ENCODE measurements at regions not wholly inside any gene's neighbourhood (a gene's known extent, or its start where the extent isn't known, plus 50 kb on each side); places are given as distances from the start of the nearest gene placed in this dataset.

DNA sequence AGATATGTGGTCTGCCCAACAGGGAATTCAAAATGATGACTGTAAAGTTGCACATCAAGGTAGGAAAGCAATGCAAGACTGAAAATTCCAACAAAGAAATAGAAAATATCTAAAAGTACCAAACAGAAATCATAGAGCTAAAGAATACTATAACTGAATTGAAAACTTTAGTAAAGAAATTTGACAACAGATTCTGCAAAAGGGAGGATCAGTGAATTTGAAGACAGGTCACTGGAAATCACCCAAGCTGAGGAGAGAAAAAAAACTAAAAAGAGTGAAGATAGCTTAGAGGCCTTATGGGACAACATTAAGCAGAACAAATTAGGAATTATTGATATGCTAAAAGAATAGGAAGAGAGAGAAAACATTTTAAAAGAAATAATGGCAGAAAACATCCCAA is 240.6 kb downstream of the SNX13 start:
- DNase-seq: no peak

GRCh38 chr7:17700138-17700537 is 240.2 kb downstream of the SNX13 start:
- no peak for DNase-seq

DNA sequence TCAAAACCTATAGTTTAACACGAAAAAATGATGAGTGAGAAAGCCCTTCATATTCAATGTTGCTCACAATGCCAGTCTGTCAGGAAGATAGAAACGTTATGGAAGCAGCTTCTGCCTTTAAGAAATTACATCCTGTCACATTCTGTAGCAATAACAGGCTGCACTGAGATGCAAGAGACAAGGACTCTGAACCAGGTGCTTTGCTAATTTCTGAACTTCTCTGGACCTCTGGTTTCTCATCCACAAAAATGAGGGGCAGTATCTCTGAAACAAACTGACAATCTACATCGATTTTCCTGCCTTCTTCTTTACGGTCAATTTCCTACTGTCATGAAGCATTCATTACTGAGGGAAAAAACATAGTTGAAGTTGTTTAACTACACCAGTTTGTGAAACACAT is 234.0 kb downstream of the SNX13 start:
- no peak for DNase-seq

DNA sequence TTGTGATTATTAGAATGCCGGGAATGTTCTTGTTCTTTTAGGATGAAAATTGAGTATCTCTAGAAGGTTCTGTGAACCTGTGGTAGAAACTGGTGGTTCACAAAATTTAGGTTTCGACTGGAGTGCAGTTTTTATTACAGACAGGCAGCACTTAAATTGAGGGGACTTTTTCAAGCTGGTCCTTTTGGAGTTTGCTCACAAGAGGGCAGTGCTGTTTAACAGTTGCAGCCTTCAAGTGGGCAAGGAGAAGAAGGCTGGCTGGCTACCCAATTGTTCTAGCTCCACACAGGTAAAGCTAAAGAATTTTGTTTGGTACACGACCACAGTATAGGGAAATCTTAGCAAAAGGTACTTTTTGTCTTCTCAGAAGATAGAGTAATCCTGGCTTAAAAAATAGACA is 233.6 kb downstream of the SNX13 start:
- peak; percentile 23 for DNase-seq

- DNase-seq: no peak
Observed at GRCh38 chr7:17709127-17709526, 231.2 kb downstream of the SNX13 start.

DNA sequence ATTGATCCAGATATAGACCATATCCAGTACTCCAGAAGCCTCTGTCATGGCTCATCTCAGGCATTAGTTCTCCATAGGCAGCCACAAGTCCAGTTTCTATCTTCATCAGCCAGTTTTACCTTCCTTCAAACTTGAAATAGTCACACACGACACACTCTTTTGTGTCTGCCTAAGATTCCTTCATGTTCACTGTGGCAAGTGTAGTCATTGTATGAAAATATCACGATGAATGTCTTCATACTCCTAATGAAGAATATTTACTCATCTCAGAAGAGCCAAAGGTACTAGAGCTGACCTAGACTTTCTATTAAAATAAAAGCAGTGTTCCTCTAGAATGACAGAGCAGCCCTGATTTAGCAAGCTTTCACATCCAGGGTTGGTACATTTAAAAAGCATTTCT is 230.7 kb downstream of the SNX13 start:
- DNase-seq: no peak

DNA sequence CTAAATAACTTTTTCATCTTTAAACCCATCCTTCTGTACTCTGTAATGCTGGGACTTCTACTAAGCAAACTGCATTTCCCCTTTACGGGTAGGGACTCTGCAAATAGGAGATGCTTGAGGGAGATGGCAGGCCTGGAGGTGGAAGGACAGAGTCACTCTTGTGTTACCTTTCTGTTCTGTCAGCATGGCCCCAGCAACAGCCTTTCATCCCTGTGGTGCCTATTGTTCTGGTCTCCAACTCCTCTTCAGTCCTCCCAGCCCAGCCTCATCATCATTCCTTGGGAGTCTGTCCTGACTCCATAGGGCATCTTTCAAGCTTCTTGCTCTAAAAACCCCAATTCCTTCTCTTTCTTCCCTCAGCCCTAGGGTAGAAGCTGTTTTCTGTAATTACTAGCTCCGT is 230.0 kb downstream of the SNX13 start:
- DNase-seq: no peak

GRCh38 chr7:17713584-17713983 is 226.7 kb downstream of the SNX13 start:
- no peak for DNase-seq

DNA sequence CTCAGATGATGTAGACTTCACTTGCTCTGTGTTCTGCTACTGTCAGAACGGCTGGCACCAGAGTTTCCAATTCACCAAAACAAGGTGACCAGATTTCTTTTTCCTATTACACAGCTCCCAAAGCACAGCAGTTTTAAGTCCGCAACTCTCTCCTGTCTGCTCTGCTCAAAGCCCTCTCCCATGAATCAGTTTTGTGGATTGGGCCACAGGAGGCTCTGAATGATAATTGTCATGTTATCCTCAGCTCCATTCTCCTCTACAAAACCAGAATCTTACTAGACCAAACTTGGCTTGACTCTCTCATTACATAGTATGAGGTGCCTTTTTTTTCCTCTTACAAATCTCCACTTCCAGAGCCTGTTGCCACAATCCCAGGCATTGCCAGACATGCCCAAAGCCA is 223.5 kb downstream of the SNX13 start:
- no peak for DNase-seq

- DNase-seq: no peak
Observed at GRCh38 chr7:17719998-17720397, 220.3 kb downstream of the SNX13 start.

- DNase-seq: no peak
Observed at GRCh38 chr7:17721736-17722285, 218.5 kb downstream of the SNX13 start.

DNA sequence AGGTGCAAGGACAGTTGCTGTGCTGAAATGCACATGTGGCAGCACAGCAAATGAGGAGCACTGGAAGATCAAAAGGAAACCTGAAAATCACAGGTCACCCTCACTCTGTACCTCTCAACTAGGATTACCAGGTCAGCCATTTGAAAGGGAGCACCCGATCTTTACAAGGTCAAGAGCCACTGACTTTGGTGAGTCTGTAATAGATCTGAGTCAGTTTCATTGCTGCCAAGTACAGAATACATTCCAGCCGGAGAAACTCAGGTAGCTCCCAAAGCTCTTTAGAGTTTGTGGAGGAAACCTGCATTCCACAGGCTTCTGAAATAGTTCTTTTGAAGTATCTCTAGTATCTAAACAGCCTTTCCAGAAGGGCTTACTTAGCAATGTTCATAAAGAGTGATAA is 217.5 kb downstream of the SNX13 start:
- DNase-seq: no peak

- DNase-seq: no peak
Observed at GRCh38 chr7:17725821-17726220, 214.5 kb downstream of the SNX13 start.

- no peak for DNase-seq
Observed at GRCh38 chr7:17732083-17732482, 208.2 kb downstream of the SNX13 start.
